ENCODE measurements at regions not wholly inside any gene's neighbourhood (a gene's known extent, or its start where the extent isn't known, plus 50 kb on each side); places are given as distances from the start of the nearest gene placed in this dataset.
A peak's percentile ranks its signal among the peaks of the same experiment; 100 is the strongest.

GRCh38 chr21:23455676-23456075, 2151.6 kb downstream of the MRPL39 start:
- Histone ChIP-seq H3K36me3 (ENCODE audit: control insufficient read depth, insufficient read depth, low read length) (no peaks in the 10 kb centered on the region), H3K4me3 (ENCODE audit: low read depth, low read length) (no peak overlapping the region), H3K9me3 (ENCODE audit: control insufficient read depth, insufficient read depth, low read depth, low read length) (no peaks in the 10 kb centered on the region), H3K27ac (ENCODE audit: low read depth, low read length) (no peak overlapping the region), H3K4me1 (ENCODE audit: control insufficient read depth, insufficient read depth, low read length) (no peaks in the 10 kb centered on the region), H3K9ac (ENCODE audit: low read length) (no peak overlapping the region), H3K27me3 (ENCODE audit: control insufficient read depth, insufficient read depth, low read length) (no peaks in the 10 kb centered on the region)

DNA sequence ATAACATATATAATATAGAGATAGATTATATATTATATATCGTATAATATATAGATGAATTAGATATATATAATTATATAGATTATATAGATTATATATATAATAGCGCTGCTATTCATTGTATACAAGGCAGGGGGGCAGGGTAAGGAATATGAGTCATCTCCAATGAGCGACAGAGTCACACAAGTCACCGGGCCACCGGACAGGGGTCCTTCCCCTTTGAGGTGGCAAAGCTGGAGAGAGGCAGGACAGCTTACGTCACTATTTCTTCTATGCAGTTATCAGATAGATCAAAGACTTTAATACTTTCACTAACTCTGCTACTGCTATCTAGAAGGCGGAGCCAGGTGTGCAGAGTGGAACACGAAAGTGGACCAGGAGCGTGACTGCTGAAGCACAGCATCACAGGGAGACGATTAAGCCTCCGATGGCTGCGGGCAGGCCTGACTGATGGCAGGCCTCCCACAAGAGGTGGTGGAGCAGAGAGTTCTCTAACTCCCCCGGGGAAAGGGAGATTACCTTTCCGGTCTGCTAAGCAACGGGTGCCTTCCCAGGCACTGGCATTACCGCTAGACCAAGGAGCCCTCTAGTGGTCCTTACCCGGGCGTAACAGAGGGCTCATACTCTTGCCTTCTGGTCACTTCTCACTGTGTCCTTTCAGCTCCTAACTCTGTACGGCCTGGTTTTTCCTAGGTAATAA, 2154.7 kb downstream of the MRPL39 start:
- Histone ChIP-seq H3K9ac (ENCODE audit: low read length) (no peak overlapping the region), H3K36me3 (ENCODE audit: control insufficient read depth, insufficient read depth, low read length) (no peaks in the 10 kb centered on the region), H3K4me3 (ENCODE audit: low read depth, low read length) (peak overlapping the region; percentile 9), H3K9me3 (ENCODE audit: control insufficient read depth, insufficient read depth, low read depth, low read length) (no peaks in the 10 kb centered on the region), H3K4me1 (ENCODE audit: control insufficient read depth, insufficient read depth, low read length) (no peaks in the 10 kb centered on the region), H3K27me3 (ENCODE audit: control insufficient read depth, insufficient read depth, low read length) (no peaks in the 10 kb centered on the region), H3K27ac (ENCODE audit: low read depth, low read length) (no peak overlapping the region)

GRCh38 chr21:23445307-23445706, 2162.0 kb downstream of the MRPL39 start:
- no peaks in the 10 kb centered on the region for H3K9me3 ChIP-seq (ENCODE audit: control insufficient read depth, insufficient read depth, low read depth, low read length)

GRCh38 chr21:23438081-23438480, 2169.2 kb downstream of the MRPL39 start:
- no peak overlapping the region for H3K4me3 ChIP-seq (ENCODE audit: low read depth, low read length)
- H3K9ac ChIP-seq (ENCODE audit: low read length) = no peak overlapping the region
- no peaks in the 10 kb centered on the region for H3K27me3 ChIP-seq (ENCODE audit: control insufficient read depth, insufficient read depth, low read length)
- H3K36me3 ChIP-seq (ENCODE audit: control insufficient read depth, insufficient read depth, low read length) = no peaks in the 10 kb centered on the region
- H3K4me1 ChIP-seq (ENCODE audit: control insufficient read depth, insufficient read depth, low read length) = no peaks in the 10 kb centered on the region
- H3K27ac ChIP-seq (ENCODE audit: low read depth, low read length) = no peak overlapping the region
- no peaks in the 10 kb centered on the region for H3K9me3 ChIP-seq (ENCODE audit: control insufficient read depth, insufficient read depth, low read depth, low read length)

More at GRCh38 chr21:23445307-23445706, 2162.0 kb downstream of the MRPL39 start:
- H3K27me3 ChIP-seq (ENCODE audit: control insufficient read depth, insufficient read depth, low read length) = no peaks in the 10 kb centered on the region
- no peak overlapping the region for H3K9ac ChIP-seq (ENCODE audit: low read length)
- no peak overlapping the region for H3K27ac ChIP-seq (ENCODE audit: low read depth, low read length)
- no peaks in the 10 kb centered on the region for H3K36me3 ChIP-seq (ENCODE audit: control insufficient read depth, insufficient read depth, low read length)
- no peaks in the 10 kb centered on the region for H3K4me1 ChIP-seq (ENCODE audit: control insufficient read depth, insufficient read depth, low read length)
- H3K4me3 ChIP-seq (ENCODE audit: low read depth, low read length) = no peak overlapping the region

DNA sequence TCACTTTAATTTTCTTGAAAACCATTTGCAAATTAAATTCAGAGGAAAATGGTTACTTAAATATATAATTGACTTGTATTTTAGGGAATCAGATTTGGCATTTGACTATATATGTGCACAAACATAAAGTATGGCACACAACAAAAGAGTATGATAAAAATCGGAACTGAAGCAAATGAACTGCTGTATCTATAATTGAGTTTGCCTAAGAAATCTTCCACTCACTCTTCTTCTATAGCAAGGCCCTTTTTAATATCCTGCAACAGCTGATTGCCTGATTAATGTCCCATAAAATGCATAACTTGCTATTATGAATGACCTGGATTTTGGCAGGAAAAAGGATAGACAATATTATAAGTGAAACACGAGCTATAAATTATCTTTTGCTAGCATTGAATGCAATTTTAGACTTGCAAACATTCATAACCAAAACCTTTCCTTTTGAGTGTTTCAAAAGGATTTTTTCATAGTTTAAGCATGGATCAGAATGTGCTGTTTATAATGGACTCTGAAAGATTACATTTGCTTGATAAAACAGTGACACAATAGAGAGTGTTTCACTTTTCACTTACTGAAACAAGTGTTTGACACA, 2204.3 kb downstream of the MRPL39 start:
- Histone ChIP-seq H3K27ac (ENCODE audit: low read depth, low read length) (no peak overlapping the region), H3K27me3 (ENCODE audit: control insufficient read depth, insufficient read depth, low read length) (no peaks in the 10 kb centered on the region), H3K4me3 (ENCODE audit: low read depth, low read length) (no peak overlapping the region), H3K4me1 (ENCODE audit: control insufficient read depth, insufficient read depth, low read length) (0 out of 2 replicates have a peak, but pooled peaks cover 2% of the 10 kb centered on the region), H3K36me3 (ENCODE audit: control insufficient read depth, insufficient read depth, low read length) (no peaks in the 10 kb centered on the region), H3K9ac (ENCODE audit: low read length) (no peak overlapping the region), H3K9me3 (ENCODE audit: control insufficient read depth, insufficient read depth, low read depth, low read length) (no peaks in the 10 kb centered on the region)

- Histone ChIP-seq H3K4me3 (ENCODE audit: low read depth, low read length) (no peak overlapping the region), H3K9ac (ENCODE audit: low read length) (no peak overlapping the region), H3K27ac (ENCODE audit: low read depth, low read length) (no peak overlapping the region), H3K4me1 (ENCODE audit: control insufficient read depth, insufficient read depth, low read length) (0 out of 2 replicates have a peak, but pooled peaks cover 2% of the 10 kb centered on the region), H3K36me3 (ENCODE audit: control insufficient read depth, insufficient read depth, low read length) (no peaks in the 10 kb centered on the region), H3K9me3 (ENCODE audit: control insufficient read depth, insufficient read depth, low read depth, low read length) (no peaks in the 10 kb centered on the region), H3K27me3 (ENCODE audit: control insufficient read depth, insufficient read depth, low read length) (no peaks in the 10 kb centered on the region)
These were observed 2206.0 kb downstream of the MRPL39 start for GRCh38 chr21:23401278-23401677.

GRCh38 chr21:23398726-23399125, 2208.6 kb downstream of the MRPL39 start:
- Histone ChIP-seq H3K36me3 (ENCODE audit: control insufficient read depth, insufficient read depth, low read length) (no peaks in the 10 kb centered on the region), H3K9ac (ENCODE audit: low read length) (no peak overlapping the region), H3K4me1 (ENCODE audit: control insufficient read depth, insufficient read depth, low read length) (0 out of 2 replicates have a peak, but pooled peaks cover 2% of the 10 kb centered on the region), H3K27me3 (ENCODE audit: control insufficient read depth, insufficient read depth, low read length) (no peaks in the 10 kb centered on the region), H3K4me3 (ENCODE audit: low read depth, low read length) (no peak overlapping the region), H3K9me3 (ENCODE audit: control insufficient read depth, insufficient read depth, low read depth, low read length) (no peaks in the 10 kb centered on the region), H3K27ac (ENCODE audit: low read depth, low read length) (no peak overlapping the region)

DNA sequence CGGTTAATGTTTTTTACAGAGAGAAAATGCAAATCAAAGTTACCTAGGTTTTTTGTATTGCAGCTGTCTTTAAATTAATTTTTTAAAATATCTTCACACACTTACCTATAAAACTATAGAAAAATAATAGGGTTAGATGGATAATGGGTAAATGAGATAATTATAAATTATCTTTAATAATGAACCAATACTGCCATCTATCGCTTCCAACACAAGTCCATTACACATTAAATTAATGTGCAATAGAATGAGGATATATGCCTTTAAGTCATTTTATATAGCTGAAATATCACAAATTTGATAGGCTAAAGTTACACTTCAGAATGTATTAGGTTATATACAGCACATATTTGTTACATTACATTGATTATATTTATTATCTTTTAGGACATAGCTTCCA, 2212.8 kb downstream of the MRPL39 start:
- Histone ChIP-seq H3K4me1 (ENCODE audit: control insufficient read depth, insufficient read depth, low read length) (peaks cover 3% of the 10 kb centered on the region; the same call in 1 of the 2 replicates), H3K9me3 (ENCODE audit: control insufficient read depth, insufficient read depth, low read depth, low read length) (no peaks in the 10 kb centered on the region), H3K36me3 (ENCODE audit: control insufficient read depth, insufficient read depth, low read length) (no peaks in the 10 kb centered on the region), H3K4me3 (ENCODE audit: low read depth, low read length) (no peak overlapping the region), H3K27ac (ENCODE audit: low read depth, low read length) (no peak overlapping the region), H3K9ac (ENCODE audit: low read length) (no peak overlapping the region), H3K27me3 (ENCODE audit: control insufficient read depth, insufficient read depth, low read length) (no peaks in the 10 kb centered on the region)

DNA sequence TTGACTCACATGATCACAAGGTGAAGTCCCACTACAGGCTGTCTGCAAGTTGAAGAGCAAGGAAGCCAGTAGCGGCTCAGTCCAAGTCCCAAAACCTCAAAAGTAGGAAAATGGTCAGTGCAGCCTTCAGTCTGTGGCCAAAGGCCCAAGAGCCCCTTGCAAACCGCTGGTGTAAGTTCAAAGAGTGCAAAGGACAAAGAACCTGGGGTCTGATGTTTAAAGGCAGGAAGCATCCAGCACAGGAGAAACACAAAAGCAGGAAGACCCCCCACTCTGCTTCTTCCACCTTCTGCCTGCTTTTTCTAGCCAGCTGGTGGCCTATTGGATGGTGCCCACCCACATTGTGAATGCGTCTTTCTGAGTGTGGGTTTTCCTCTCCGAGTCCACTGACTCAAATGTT, 2222.6 kb downstream of the MRPL39 start:
- no peaks in the 10 kb centered on the region for H3K27me3 ChIP-seq (ENCODE audit: control insufficient read depth, insufficient read depth, low read length)
- H3K9ac ChIP-seq (ENCODE audit: low read length) = no peak overlapping the region
- H3K36me3 ChIP-seq (ENCODE audit: control insufficient read depth, insufficient read depth, low read length) = no peaks in the 10 kb centered on the region
- H3K4me3 ChIP-seq (ENCODE audit: low read depth, low read length) = peak overlapping the region; percentile 45; the same call in 1 of the 2 replicates
- no peak overlapping the region; the same call in 1 of the 2 replicates for H3K27ac ChIP-seq (ENCODE audit: low read depth, low read length)
- H3K4me1 ChIP-seq (ENCODE audit: control insufficient read depth, insufficient read depth, low read length) = no peaks in the 10 kb centered on the region; the same call in 1 of the 2 replicates
- peaks cover 1% of the 10 kb centered on the region; the same call in 1 of the 2 replicates for H3K9me3 ChIP-seq (ENCODE audit: control insufficient read depth, insufficient read depth, low read depth, low read length)

GRCh38 chr21:23374155-23374554, 2233.1 kb downstream of the MRPL39 start:
- no peak overlapping the region for H3K4me3 ChIP-seq (ENCODE audit: low read depth, low read length)
- H3K9me3 ChIP-seq (ENCODE audit: control insufficient read depth, insufficient read depth, low read depth, low read length) = peaks cover 15% of the 10 kb centered on the region
- H3K36me3 ChIP-seq (ENCODE audit: control insufficient read depth, insufficient read depth, low read length) = no peaks in the 10 kb centered on the region; the same call in 1 of the 2 replicates
- no peak overlapping the region for H3K9ac ChIP-seq (ENCODE audit: low read length)
- no peaks in the 10 kb centered on the region for H3K27me3 ChIP-seq (ENCODE audit: control insufficient read depth, insufficient read depth, low read length)
- H3K27ac ChIP-seq (ENCODE audit: low read depth, low read length) = no peak overlapping the region
- no peaks in the 10 kb centered on the region for H3K4me1 ChIP-seq (ENCODE audit: control insufficient read depth, insufficient read depth, low read length)

DNA sequence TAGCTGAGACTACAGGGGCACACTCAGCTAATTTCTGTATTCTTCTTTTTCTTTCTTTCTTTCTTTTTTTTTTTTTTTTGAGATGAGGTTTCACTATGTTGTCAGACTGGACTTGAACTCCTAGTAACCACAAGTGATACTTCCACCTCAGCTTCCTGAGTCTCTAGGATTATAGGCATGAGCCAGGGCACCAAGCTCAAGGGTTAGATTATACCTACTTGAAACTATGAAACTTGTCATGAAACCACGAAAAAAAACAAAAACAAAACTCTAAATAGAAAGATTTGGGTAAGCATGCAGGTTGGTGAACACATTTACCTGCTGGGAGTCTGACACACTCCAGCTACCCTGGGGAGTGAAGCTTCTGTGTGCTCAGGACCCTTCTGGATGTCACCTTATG, 2250.4 kb downstream of the MRPL39 start:
- Histone ChIP-seq H3K36me3 (ENCODE audit: control insufficient read depth, insufficient read depth, low read length) (no peaks in the 10 kb centered on the region), H3K9me3 (ENCODE audit: control insufficient read depth, insufficient read depth, low read depth, low read length) (peaks cover 18% of the 10 kb centered on the region), H3K4me3 (ENCODE audit: low read depth, low read length) (no peak overlapping the region), H3K9ac (ENCODE audit: low read length) (no peak overlapping the region), H3K27me3 (ENCODE audit: control insufficient read depth, insufficient read depth, low read length) (no peaks in the 10 kb centered on the region), H3K27ac (ENCODE audit: low read depth, low read length) (no peak overlapping the region), H3K4me1 (ENCODE audit: control insufficient read depth, insufficient read depth, low read length) (no peaks in the 10 kb centered on the region)

Data from HUES6 (cell line).